Peyer's patch (tissue), 4 donors: ENCODE measurements at regions not wholly inside any gene's neighbourhood (a gene's known extent, or its start where the extent isn't known, plus 50 kb on each side); places are given as distances from the start of the nearest gene placed in this dataset.
A peak's percentile ranks its signal among the peaks of the same experiment; 100 is the strongest.

Experiments used
- DNase-seq, 3 donors: peaks; one replicate each; pipeline ENCODE4 v3.0.0-alpha.2; 2017 to 2019
- H3K27ac ChIP-seq, 4 donors: fragments of 200-600 bp; sonication (generic); one replicate each; pipeline ENCODE4 v1.5.1; 2016 to 2019
- H3K27me3 ChIP-seq, 2 donors: fragments of 200-600 bp; sonication (generic); one replicate each; pipeline ENCODE4 v1.5.1; 2019
- H3K36me3 ChIP-seq, 3 donors: fragments of 200-600 bp; sonication (generic); one replicate each; pipeline ENCODE4 v1.5.1; 2016 to 2019
- H3K4me1 ChIP-seq, 4 donors: fragments of 200-600 bp; sonication (generic); one replicate each; pipeline ENCODE4 v1.5.1; 2016 to 2019
- H3K4me3 ChIP-seq, 4 donors: fragments of 200-600 bp; sonication (generic); 1 replicate in 3 of 4; 2 replicates in 1 of 4; pipeline ENCODE4 v1.5.1; 2016 to 2019; ENCODE audit warnings: mild to moderate bottlenecking in 1 of 4
- H3K9me3 ChIP-seq, 4 donors: fragments of 200-600 bp; sonication (generic); one replicate each; pipeline ENCODE4 v1.5.1; 2016 to 2019; ENCODE audit warnings: mild to moderate bottlenecking in 1 of 4
- POLR2A ChIP-seq, 2 donors: fragments of 450-650 bp; IDR thresholded peaks; one replicate each; pipeline ENCODE4 v1.5.1; 2017; ENCODE audit warnings: antibody characterized with exemption in 2 of 2, mild to moderate bottlenecking in 2 of 2, moderate library complexity in 2 of 2
- TF ChIP-seq, protein P1 (sequence below), 6 experiments: fragments of 450-650 bp in 4 of 6; fragments of 200-600 bp in 2 of 6; sonication (generic) in 1 of 6; IDR thresholded peaks; one replicate each; pipeline ENCODE4 v1.5.1; 2017 to 2019; ENCODE audit warnings: antibody characterized with exemption in 6 of 6, mild to moderate bottlenecking in 3 of 6, moderate library complexity in 1 of 6

DNA sequence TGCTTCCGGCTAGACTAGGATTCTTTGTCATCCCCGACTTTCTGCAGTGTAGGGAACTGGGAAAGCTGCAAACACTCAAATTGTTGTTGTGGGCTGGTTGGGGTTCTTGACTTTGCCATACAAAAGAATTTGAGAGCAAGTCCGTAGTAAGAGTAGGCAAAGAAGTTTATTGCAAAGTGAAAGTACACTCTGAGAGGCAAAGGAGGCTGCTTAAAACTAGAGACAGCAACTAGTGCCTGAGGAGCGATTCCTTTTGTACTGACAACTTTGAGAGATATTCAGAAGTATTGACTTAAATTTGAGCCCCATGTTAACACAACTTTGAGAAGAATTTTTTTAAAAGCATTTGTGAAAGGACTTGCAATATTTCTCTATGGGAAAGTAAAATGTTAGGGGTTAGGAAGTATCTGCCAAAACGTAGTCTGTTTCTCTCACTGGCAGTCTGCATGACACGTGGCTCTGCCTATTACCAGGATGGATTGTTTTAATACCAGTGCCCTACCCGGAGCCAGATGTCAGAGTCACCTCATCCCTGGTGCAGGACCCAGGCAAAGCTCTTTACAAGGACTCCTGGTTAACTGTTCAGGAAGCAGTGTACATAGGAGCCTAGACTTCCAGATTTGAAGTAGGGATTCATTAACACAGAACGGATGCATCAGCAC lies 85.0 kb upstream of the CLPB start:
- no peaks in the 10 kb centered on the region for H3K36me3 ChIP-seq
- TF ChIP-seq, protein P1, sequence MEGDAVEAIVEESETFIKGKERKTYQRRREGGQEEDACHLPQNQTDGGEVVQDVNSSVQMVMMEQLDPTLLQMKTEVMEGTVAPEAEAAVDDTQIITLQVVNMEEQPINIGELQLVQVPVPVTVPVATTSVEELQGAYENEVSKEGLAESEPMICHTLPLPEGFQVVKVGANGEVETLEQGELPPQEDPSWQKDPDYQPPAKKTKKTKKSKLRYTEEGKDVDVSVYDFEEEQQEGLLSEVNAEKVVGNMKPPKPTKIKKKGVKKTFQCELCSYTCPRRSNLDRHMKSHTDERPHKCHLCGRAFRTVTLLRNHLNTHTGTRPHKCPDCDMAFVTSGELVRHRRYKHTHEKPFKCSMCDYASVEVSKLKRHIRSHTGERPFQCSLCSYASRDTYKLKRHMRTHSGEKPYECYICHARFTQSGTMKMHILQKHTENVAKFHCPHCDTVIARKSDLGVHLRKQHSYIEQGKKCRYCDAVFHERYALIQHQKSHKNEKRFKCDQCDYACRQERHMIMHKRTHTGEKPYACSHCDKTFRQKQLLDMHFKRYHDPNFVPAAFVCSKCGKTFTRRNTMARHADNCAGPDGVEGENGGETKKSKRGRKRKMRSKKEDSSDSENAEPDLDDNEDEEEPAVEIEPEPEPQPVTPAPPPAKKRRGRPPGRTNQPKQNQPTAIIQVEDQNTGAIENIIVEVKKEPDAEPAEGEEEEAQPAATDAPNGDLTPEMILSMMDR (IDR thresholded peaks at IDR 0.05) = no peak
- TF ChIP-seq POLR2A (IDR thresholded peaks at IDR 0.05) = no peak
- no peak for DNase-seq
- H3K27ac ChIP-seq = peak overlapping the region in 2 of 4 donors; percentile 5 to 25
- H3K4me3 ChIP-seq = peak overlapping the region in 3 of 4 donors; percentile 7 to 21 (median 15)
- no peaks in the 10 kb centered on the region for H3K27me3 ChIP-seq
- no peaks in the 10 kb centered on the region for H3K4me1 ChIP-seq
- H3K9me3 ChIP-seq = no peaks in the 10 kb centered on the region

DNA sequence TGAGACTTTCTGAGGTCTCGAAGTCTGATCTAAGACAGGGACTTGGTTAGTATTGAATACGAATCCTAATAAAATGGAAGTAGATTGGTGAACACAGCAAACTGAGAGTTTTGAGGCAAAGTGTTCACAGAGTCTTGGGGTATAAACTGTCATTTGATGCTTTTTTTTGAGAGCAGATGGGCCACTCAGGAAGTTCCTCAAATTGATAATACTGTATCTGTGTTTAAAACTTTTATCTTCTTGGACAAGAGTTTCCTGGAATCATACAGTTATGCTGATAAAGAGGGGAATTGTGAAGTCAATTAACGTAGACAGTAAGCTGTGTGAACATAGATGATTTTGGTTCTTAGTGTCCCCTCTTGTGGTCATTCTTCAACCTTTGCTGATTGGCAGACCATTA lies 80.0 kb upstream of the CLPB start:
- H3K9me3 ChIP-seq = peaks cover 0 to 14% (median 3%) of the 10 kb centered on the region in 4 donors
- H3K27ac ChIP-seq = no peak overlapping the region
- no peak for DNase-seq
- H3K27me3 ChIP-seq = no peaks in the 10 kb centered on the region
- H3K36me3 ChIP-seq = no peaks in the 10 kb centered on the region
- TF ChIP-seq POLR2A (IDR thresholded peaks at IDR 0.05) = no peak
- TF ChIP-seq, protein P1 (IDR thresholded peaks at IDR 0.05) = no peak
- no peak overlapping the region for H3K4me3 ChIP-seq
- no peaks in the 10 kb centered on the region for H3K4me1 ChIP-seq

GRCh38 chr11:72513411-72513810 lies 79.1 kb upstream of the CLPB start:
- DNase-seq = no peak
- Histone ChIP-seq H3K4me3 (no peak overlapping the region), H3K4me1 (no peaks in the 10 kb centered on the region), H3K9me3 (peaks cover 0 to 14% (median 3%) of the 10 kb centered on the region in 4 donors), H3K27ac (no peak overlapping the region), H3K36me3 (no peaks in the 10 kb centered on the region), H3K27me3 (no peaks in the 10 kb centered on the region)
- TF ChIP-seq, protein P1 (IDR thresholded peaks at IDR 0.05) = no peak
- TF ChIP-seq POLR2A (IDR thresholded peaks at IDR 0.05) = no peak

- no peaks in the 10 kb centered on the region for H3K36me3 ChIP-seq
- TF ChIP-seq, protein P1 (IDR thresholded peaks at IDR 0.05) = no peak
- no peak for TF ChIP-seq POLR2A (IDR thresholded peaks at IDR 0.05)
- no peaks in the 10 kb centered on the region for H3K4me1 ChIP-seq
- H3K4me3 ChIP-seq = no peak overlapping the region
- H3K27me3 ChIP-seq = no peaks in the 10 kb centered on the region
- no peak for DNase-seq
- no peak overlapping the region for H3K27ac ChIP-seq
- peaks cover 0 to 14% (median 3%) of the 10 kb centered on the region in 4 donors for H3K9me3 ChIP-seq
These were observed 78.6 kb upstream of the CLPB start for GRCh38 chr11:72512956-72513355.

- Histone ChIP-seq H3K4me1 (no peaks in the 10 kb centered on the region), H3K27ac (no peak overlapping the region), H3K27me3 (no peaks in the 10 kb centered on the region), H3K36me3 (no peaks in the 10 kb centered on the region), H3K4me3 (no peak overlapping the region), H3K9me3 (peaks cover 0 to 14% (median 6%) of the 10 kb centered on the region in 4 donors)
- no peak for DNase-seq
- TF ChIP-seq POLR2A (IDR thresholded peaks at IDR 0.05) = no peak
- TF ChIP-seq, protein P1 (IDR thresholded peaks at IDR 0.05) = no peak
These were observed 77.2 kb upstream of the CLPB start for GRCh38 chr11:72511393-72512047.
